OCI-LY7 (cell line): ENCODE measurements at regions not wholly inside any gene's neighbourhood (a gene's known extent, or its start where the extent isn't known, plus 50 kb on each side); places are given as distances from the start of the nearest gene placed in this dataset.

Experiments
- BruUV-seq: library from RNA; stranded (reverse); fragments of 400-500 nt; replicated peaks from 2 replicates; lab custom pipeline; 2021; lab: Mats Ljungman, UMichigan
- CTCF ChIA-PET: fragments of 300-600 bp; sonication (Branson Sonifier 250); formaldehyde crosslinking; loops from one replicate; lab custom pipeline; 2022; ENCODE audit warnings: antibody characterized with exemption; ENCODE audit not compliant: unreplicated experiment; lab: Charles Lee
- POLR2A ChIA-PET: fragments of 300-600 bp; sonication (Branson Sonifier 250); formaldehyde crosslinking; loops from one replicate; lab custom pipeline; 2022; ENCODE audit warnings: antibody characterized with exemption; lab: Charles Lee
- DNase-seq: peaks from one replicate; pipeline ENCODE4 v3.0.0-alpha.2; 2015; ENCODE audit warnings: low spot score
- H2AFZ ChIP-seq: fragments of 200-600 bp; sonication (generic), shearing (Covaris generic); 2 replicates; pipeline ENCODE4 v1.6.1; 2014; ENCODE audit warnings: mild to moderate bottlenecking, antibody characterized with exemption, low read length, moderate library complexity
- H3K27ac ChIP-seq: fragments of 200-600 bp; sonication (generic); 2 replicates; pipeline ENCODE4 v1.5.1; 2014; ENCODE audit warnings: mixed run types, low read depth, mild to moderate bottlenecking, moderate library complexity, low read length, inconsistent platforms; ENCODE audit not compliant: poor library complexity, severe bottlenecking
- H3K36me3 ChIP-seq: fragments of 200-600 bp; sonication (generic); 2 replicates; pipeline ENCODE4 v1.6.1; 2014; ENCODE audit warnings: mild to moderate bottlenecking, antibody characterized with exemption, low read length, moderate library complexity, mixed read lengths; ENCODE audit not compliant: insufficient read depth
- H3K4me1 ChIP-seq: fragments of 200-600 bp; sonication (generic); 2 replicates; pipeline ENCODE4 v1.5.1; 2014; ENCODE audit warnings: mild to moderate bottlenecking, low read length; ENCODE audit not compliant: insufficient read depth, poor library complexity, severe bottlenecking
- H3K4me2 ChIP-seq: fragments of 200-600 bp; sonication (generic); 2 replicates; pipeline ENCODE4 v1.6.1; 2014; ENCODE audit warnings: mild to moderate bottlenecking, low read length
- H3K4me3 ChIP-seq: fragments of 200-600 bp; sonication (generic); 2 replicates; pipeline ENCODE4 v1.5.1; 2014; ENCODE audit warnings: mild to moderate bottlenecking, low read depth, low read length; ENCODE audit not compliant: poor library complexity, severe bottlenecking
- H3K79me2 ChIP-seq: fragments of 200-600 bp; sonication (generic); 2 replicates; pipeline ENCODE4 v1.6.1; 2016; ENCODE audit warnings: low read depth, mild to moderate bottlenecking, low read length, moderate library complexity, mixed read lengths; ENCODE audit not compliant: insufficient read depth
- H3K9me2 ChIP-seq: fragments of 200-600 bp; sonication (generic); 2 replicates; pipeline ENCODE4 v1.6.1; 2016; ENCODE audit warnings: mild to moderate bottlenecking, low read length, mixed read lengths; ENCODE audit not compliant: insufficient read depth
- H3K9me3 ChIP-seq: fragments of 200-600 bp; sonication (generic); 2 replicates; pipeline ENCODE4 v1.6.1; 2014; ENCODE audit warnings: mild to moderate bottlenecking, mixed run types, low read length, mixed read lengths
- H4K20me1 ChIP-seq: fragments of 200-600 bp; sonication (generic); 2 replicates; pipeline ENCODE4 v1.6.1; 2014; ENCODE audit warnings: mild to moderate bottlenecking, antibody characterized with exemption, low read length, moderate library complexity, mixed read lengths; ENCODE audit not compliant: insufficient read depth
- CTCF ChIP-seq: fragments of 200-600 bp; sonication (generic); conservative IDR thresholded peaks from 2 replicates; pipeline ENCODE4 v1.5.1; 2014; ENCODE audit warnings: mild to moderate bottlenecking, antibody characterized with exemption, low read length, moderate library complexity, mixed read lengths
- EZH2phosphoT487 ChIP-seq: fragments of 200-600 bp; sonication (generic); IDR thresholded peaks from 2 replicates; pipeline ENCODE4 v1.6.1; 2018; ENCODE audit warnings: low read depth, borderline replicate concordance, mild to moderate bottlenecking, mixed run types, antibody characterized with exemption, low read length, moderate library complexity, mixed read lengths
- intact Hi-C: fragments of 100-400 bp; cut with micrococcal nuclease; formaldehyde crosslinking; loops from one replicate; pipeline ENCODE4 v1.10.0; 2022; ENCODE audit not compliant: unreplicated experiment

- no TSS peak for BruUV-seq
- CTCF ChIA-PET = interaction anchor here (0.6 kb wide), 1 partner anchor 241 kb away, joined by 3 read pairs; no protein-coding TSS in a partner anchor
- DNase-seq = no peak
These were observed 121.5 kb upstream of the GYPC start for GRCh38 chr2:126534478-126534877.

DNA sequence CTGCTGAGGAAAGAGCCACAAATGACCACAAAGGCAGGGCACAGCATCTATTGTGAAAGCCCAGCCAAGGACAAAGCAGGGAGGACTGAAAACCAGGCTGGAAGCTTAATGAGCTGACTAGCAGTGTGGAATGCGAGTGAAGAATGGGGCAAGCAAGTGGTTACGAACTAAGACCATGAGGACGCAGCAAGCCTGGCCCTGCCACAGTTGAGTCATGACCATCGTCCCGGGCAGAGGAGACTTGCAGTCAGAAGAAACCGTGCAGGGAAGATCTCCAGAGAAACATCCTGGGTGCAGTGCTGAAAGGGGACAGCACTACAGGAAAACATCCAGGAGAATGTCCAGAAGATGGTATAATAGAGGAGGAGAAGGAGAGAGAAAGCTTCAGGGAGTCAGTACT lies 120.5 kb upstream of the GYPC start:
- no peaks in the 10 kb centered on the region for H4K20me1 ChIP-seq
- CTCF ChIA-PET = interaction anchor here (0.6 kb wide), 1 partner anchor 240 kb away, joined by 3 read pairs; no protein-coding TSS in a partner anchor

More at GRCh38 chr2:126534478-126534877, 121.5 kb upstream of the GYPC start:
- Histone ChIP-seq H3K36me3 (no peaks in the 10 kb centered on the region), H3K9me3 (no peaks in the 10 kb centered on the region), H3K4me2 (no peak overlapping the region), H2AFZ (no peak overlapping the region), H3K4me1 (no peaks in the 10 kb centered on the region), H4K20me1 (no peaks in the 10 kb centered on the region), H3K9me2 (no peaks in the 10 kb centered on the region), H3K79me2 (no peaks in the 10 kb centered on the region), H3K27ac (no peak overlapping the region), H3K4me3 (no peak overlapping the region)
- POLR2A ChIA-PET = interaction anchor here (1.1 kb wide), 1 partner anchor 9 kb away, joined by 3 read pairs; no protein-coding TSS in a partner anchor
- no peak for TF ChIP-seq EZH2phosphoT487
- intact Hi-C loops = no loop called here

GRCh38 chr2:126536605-126537200 lies 119.3 kb upstream of the GYPC start:
- Histone ChIP-seq H3K4me2 (no peak overlapping the region), H3K79me2 (no peaks in the 10 kb centered on the region), H2AFZ (no peak overlapping the region), H3K9me2 (no peaks in the 10 kb centered on the region), H3K4me3 (no peak overlapping the region), H3K27ac (no peak overlapping the region), H3K4me1 (no peaks in the 10 kb centered on the region), H3K36me3 (no peaks in the 10 kb centered on the region), H4K20me1 (no peaks in the 10 kb centered on the region), H3K9me3 (no peaks in the 10 kb centered on the region)
- CTCF ChIA-PET = no interaction called here
- TF ChIP-seq EZH2phosphoT487 (no peak), CTCF (no peak)
- POLR2A ChIA-PET = no interaction called here
- no TSS peak for BruUV-seq
- no peak for DNase-seq
- intact Hi-C loops = no loop called here

More for the DNA sequence above, 120.5 kb upstream of the GYPC start:
- Histone ChIP-seq H3K4me3 (no peak overlapping the region), H3K27ac (no peak overlapping the region), H3K9me3 (no peaks in the 10 kb centered on the region), H2AFZ (no peak overlapping the region), H3K4me2 (no peak overlapping the region), H3K36me3 (no peaks in the 10 kb centered on the region), H3K79me2 (no peaks in the 10 kb centered on the region), H3K9me2 (no peaks in the 10 kb centered on the region), H3K4me1 (no peaks in the 10 kb centered on the region)
- POLR2A ChIA-PET = interaction anchor here (0.8 kb wide), 1 partner anchor 795 kb away, joined by 3 read pairs; no protein-coding TSS in a partner anchor
- BruUV-seq = no TSS peak
- DNase-seq = no peak
- intact Hi-C loops = no loop called here
- no peak for TF ChIP-seq CTCF
- TF ChIP-seq EZH2phosphoT487 = no peak
